HEK293T (cell line): ENCODE measurements at regions not wholly inside any gene's neighbourhood (a gene's known extent, or its start where the extent isn't known, plus 50 kb on each side); places are given as distances from the start of the nearest gene placed in this dataset.

Experiments used
- FOXK2 ChIP-seq: fragments of 450-650 bp; IDR thresholded peaks from 2 replicates; pipeline ENCODE4 v1.6.1; 2016; ENCODE audit warnings: mild to moderate bottlenecking
- FOXM1 ChIP-seq: fragments of 450-650 bp; IDR thresholded peaks from 2 replicates; pipeline ENCODE4 v1.6.1; 2017; ENCODE audit warnings: mild to moderate bottlenecking, borderline replicate concordance
- HDGF ChIP-seq: fragments of 450-650 bp; IDR thresholded peaks from 2 replicates; pipeline ENCODE4 v1.6.1; 2017; ENCODE audit warnings: antibody characterized with exemption, borderline replicate concordance

DNA sequence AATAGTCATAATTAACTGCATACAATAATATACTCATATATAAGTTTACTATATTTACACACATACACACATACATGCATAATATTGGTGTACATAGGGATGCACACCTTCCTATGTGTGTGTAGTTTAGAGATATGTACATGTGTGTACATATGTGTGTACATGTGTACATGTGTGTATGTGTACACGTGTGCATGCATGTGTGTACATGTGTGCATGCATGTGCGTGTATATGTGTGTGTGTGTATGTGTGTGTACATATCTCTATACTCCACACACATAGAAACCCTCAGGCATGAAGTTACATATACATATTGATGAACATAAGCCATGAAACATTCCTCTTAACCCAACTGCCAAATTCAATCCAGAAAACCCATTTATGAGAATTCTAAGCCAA is 547.8 kb downstream of the TLR4 start:
- TF ChIP-seq FOXM1 = no peak
- TF ChIP-seq FOXK2 = no peak
- TF ChIP-seq HDGF = no peak
